HepG2 (cell line): ENCODE measurements at regions not wholly inside any gene's neighbourhood (a gene's known extent, or its start where the extent isn't known, plus 50 kb on each side); places are given as distances from the start of the nearest gene placed in this dataset.

ENCODE experiments used
- ATAC-seq: fragments of 200-7000 bp; cut with Tn5 transposase; 3 replicates; pipeline ENCODE4 v1.9.1; 2020; ENCODE audit warnings: mild to moderate bottlenecking, moderate library complexity
- BruUV-seq: library from RNA; stranded (reverse); fragments of 400-500 nt; replicated peaks from 2 replicates; lab custom pipeline; 2021; lab: Mats Ljungman, UMichigan
- CTCF ChIA-PET: fragments of 300-600 bp; formaldehyde crosslinking; extraction: SDS; loops from one replicate; lab custom pipeline; 2021; ENCODE audit warnings: low total read pairs, inconsistent platforms, low intra/inter-chr PET ratio; lab: Yijun Ruan, JAX
- POLR2A ChIA-PET: fragments of 350-600 bp; sonication (Branson Sonifier 250); formaldehyde crosslinking; loops from one replicate; lab custom pipeline; 2020; ENCODE audit warnings: antibody characterized with exemption, inconsistent platforms; lab: Yijun Ruan, JAX
- DNase-seq: peaks from one replicate; pipeline ENCODE4 v3.0.0-alpha.2; 2015; ENCODE audit warnings: low spot score
- FAIRE-seq: peaks from 3 replicates; lab custom pipeline; 2011; peaks lifted over from hg19 to GRCh38; lab: Jason Lieb, UNC
- H2AFZ ChIP-seq: one replicate; pipeline ENCODE4 v1.6.1; 2011; ENCODE audit warnings: low read length, inconsistent platforms
- H3K27ac ChIP-seq: fragments of 300-600 bp; 3 replicates; pipeline ENCODE4 v1.8.0; 2011; ENCODE audit warnings: mixed run types, mild to moderate bottlenecking, mixed read lengths, low read length, inconsistent platforms; ENCODE audit not compliant: insufficient read depth; ENCODE audit errors: extremely low read length
- H3K27me3 ChIP-seq, 2 experiments: fragments of 200-600 bp in 1 of 2; 2 replicates in 1 of 2; 3 replicates in 1 of 2; pipeline versions ENCODE4 v1.6.0 to v1.8.0; 2011; ENCODE audit warnings: low read length in 2 of 2, mild to moderate bottlenecking in 2 of 2, moderate library complexity in 2 of 2, inconsistent platforms in 1 of 2; ENCODE audit not compliant: insufficient read depth in 2 of 2, control insufficient read depth in 1 of 2
- H3K36me3 ChIP-seq, 2 experiments: fragments of 200-600 bp in 1 of 2; replicated peaks in 1 of 2; 2 replicates in 1 of 2; 3 replicates in 1 of 2; pipeline versions ENCODE4 v1.5.1 to v1.8.0; 2011; ENCODE audit warnings: low read length in 2 of 2, inconsistent platforms in 1 of 2; ENCODE audit not compliant: insufficient read depth in 2 of 2, control insufficient read depth in 1 of 2
- H3K4me1 ChIP-seq: 2 replicates; pipeline ENCODE4 v1.5.1; 2012; ENCODE audit warnings: low read length, inconsistent platforms; ENCODE audit not compliant: insufficient read depth
- H3K4me2 ChIP-seq: 2 replicates; pipeline ENCODE4 v1.6.0; 2011; ENCODE audit warnings: low read depth, low read length, inconsistent platforms
- H3K4me3 ChIP-seq, 3 experiments: fragments of 200-600 bp in 1 of 3; sonication (generic), shearing (Covaris generic) in 1 of 3; replicated peaks in 1 of 3; 2 replicates each; pipeline ENCODE4 v1.5.1; 2011 to 2016; ENCODE audit warnings: low read length in 3 of 3, inconsistent platforms in 2 of 3, low read depth in 2 of 3, mild to moderate bottlenecking in 2 of 3, control low read depth in 1 of 3, mixed read lengths in 1 of 3; ENCODE audit not compliant: insufficient read depth in 1 of 3
- H3K79me2 ChIP-seq: one replicate; pipeline ENCODE4 v1.6.1; 2011; ENCODE audit warnings: low read length, inconsistent platforms; ENCODE audit not compliant: insufficient read depth
- H3K9ac ChIP-seq: 2 replicates; pipeline ENCODE4 v1.6.0; 2011; ENCODE audit warnings: mild to moderate bottlenecking, low read depth, low read length, inconsistent platforms; ENCODE audit not compliant: insufficient read depth
- H3K9me3 ChIP-seq: 2 replicates; pipeline ENCODE4 v1.5.1; 2012; ENCODE audit warnings: mild to moderate bottlenecking, low read length
- H4K20me1 ChIP-seq: 2 replicates; pipeline ENCODE4 v1.6.0; 2011; ENCODE audit warnings: inconsistent platforms, mild to moderate bottlenecking, low read length, moderate library complexity; ENCODE audit not compliant: insufficient read depth
- CREBL2 ChIP-seq: sonication (generic); formaldehyde crosslinking; IDR thresholded peaks from 2 replicates; pipeline ENCODE4 v1.8.1; 2023; ENCODE audit warnings: missing genetic modification reagents, mild to moderate bottlenecking, borderline replicate concordance
- HMGA1 ChIP-seq: sonication (generic); formaldehyde crosslinking; conservative IDR thresholded peaks from 2 replicates; pipeline ENCODE4 v1.4.0; 2020; ENCODE audit warnings: missing genetic modification reagents
- TEAD3 ChIP-seq: optimal IDR thresholded peaks from 2 replicates; pipeline ENCODE3; 2016; ENCODE audit warnings: borderline replicate concordance
- ZFYVE20 ChIP-seq: sonication (generic); formaldehyde crosslinking; IDR thresholded peaks from 2 replicates; pipeline ENCODE4 v1.8.0; 2023; ENCODE audit warnings: low read depth, mild to moderate bottlenecking, moderate library complexity, missing genetic modification reagents, borderline replicate concordance
- ZNF619 ChIP-seq: sonication (generic); formaldehyde crosslinking; IDR thresholded peaks from 2 replicates; pipeline ENCODE4 v1.4.0; 2020; ENCODE audit warnings: mild to moderate bottlenecking, missing genetic modification reagents
- ZZZ3 ChIP-seq: sonication (generic); formaldehyde crosslinking; IDR thresholded peaks from 2 replicates; pipeline ENCODE4 v1.4.0; 2020; ENCODE audit warnings: missing genetic modification reagents, mild to moderate bottlenecking, borderline replicate concordance
- WGBS: methylation state at CpG from one replicate; pipeline ENCODE4 v1.1.6; 2017; ENCODE audit warnings: low lambda C conversion rate; 5-methylcytosine and 5-hydroxymethylcytosine counted together
- in situ Hi-C: cut with HindIII; loops from 2 replicates; pipeline ENCODE4 v1.10.0; 2017; ENCODE audit warnings: low pct_unique_long_range_greater_than_20kb; ENCODE audit not compliant: extremely low pct_ligation_motif_present
- intact Hi-C: fragments of 100-400 bp; cut with micrococcal nuclease; formaldehyde crosslinking; loops from one replicate; pipeline ENCODE4 v1.10.0; 2022; ENCODE audit not compliant: unreplicated experiment
- TF ChIP-seq, protein P1 (sequence below): IDR thresholded peaks from 2 replicates; pipeline ENCODE4 v1.4.0; 2020; ENCODE audit warnings: mild to moderate bottlenecking, missing genetic modification reagents

- WGBS: 49% methylated on average over 9 of the region's 9 CpGs
- BruUV-seq: no TSS peak
- Histone ChIP-seq H3K4me3 (no peak overlapping the region), H3K36me3 (no peaks in the 10 kb centered on the region), H4K20me1 (no peaks in the 10 kb centered on the region), H3K9ac (no peak overlapping the region), H3K4me1 (no peaks in the 10 kb centered on the region), H3K27me3 (no peaks in the 10 kb centered on the region), H3K4me2 (no peak overlapping the region), H3K27ac (no peak overlapping the region), H3K9me3 (no peaks in the 10 kb centered on the region), H3K79me2 (no peaks in the 10 kb centered on the region), H2AFZ (no peak overlapping the region)
- no peak for TF ChIP-seq HMGA1
- TF ChIP-seq ZFYVE20 (CRISPR knock-in tag): no peak
- TF ChIP-seq ZZZ3 (CRISPR knock-in tag): no peak
- no peak for TF ChIP-seq ZNF619 (CRISPR knock-in tag)
- TF ChIP-seq, protein P1, sequence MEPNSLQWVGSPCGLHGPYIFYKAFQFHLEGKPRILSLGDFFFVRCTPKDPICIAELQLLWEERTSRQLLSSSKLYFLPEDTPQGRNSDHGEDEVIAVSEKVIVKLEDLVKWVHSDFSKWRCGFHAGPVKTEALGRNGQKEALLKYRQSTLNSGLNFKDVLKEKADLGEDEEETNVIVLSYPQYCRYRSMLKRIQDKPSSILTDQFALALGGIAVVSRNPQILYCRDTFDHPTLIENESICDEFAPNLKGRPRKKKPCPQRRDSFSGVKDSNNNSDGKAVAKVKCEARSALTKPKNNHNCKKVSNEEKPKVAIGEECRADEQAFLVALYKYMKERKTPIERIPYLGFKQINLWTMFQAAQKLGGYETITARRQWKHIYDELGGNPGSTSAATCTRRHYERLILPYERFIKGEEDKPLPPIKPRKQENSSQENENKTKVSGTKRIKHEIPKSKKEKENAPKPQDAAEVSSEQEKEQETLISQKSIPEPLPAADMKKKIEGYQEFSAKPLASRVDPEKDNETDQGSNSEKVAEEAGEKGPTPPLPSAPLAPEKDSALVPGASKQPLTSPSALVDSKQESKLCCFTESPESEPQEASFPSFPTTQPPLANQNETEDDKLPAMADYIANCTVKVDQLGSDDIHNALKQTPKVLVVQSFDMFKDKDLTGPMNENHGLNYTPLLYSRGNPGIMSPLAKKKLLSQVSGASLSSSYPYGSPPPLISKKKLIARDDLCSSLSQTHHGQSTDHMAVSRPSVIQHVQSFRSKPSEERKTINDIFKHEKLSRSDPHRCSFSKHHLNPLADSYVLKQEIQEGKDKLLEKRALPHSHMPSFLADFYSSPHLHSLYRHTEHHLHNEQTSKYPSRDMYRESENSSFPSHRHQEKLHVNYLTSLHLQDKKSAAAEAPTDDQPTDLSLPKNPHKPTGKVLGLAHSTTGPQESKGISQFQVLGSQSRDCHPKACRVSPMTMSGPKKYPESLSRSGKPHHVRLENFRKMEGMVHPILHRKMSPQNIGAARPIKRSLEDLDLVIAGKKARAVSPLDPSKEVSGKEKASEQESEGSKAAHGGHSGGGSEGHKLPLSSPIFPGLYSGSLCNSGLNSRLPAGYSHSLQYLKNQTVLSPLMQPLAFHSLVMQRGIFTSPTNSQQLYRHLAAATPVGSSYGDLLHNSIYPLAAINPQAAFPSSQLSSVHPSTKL (CRISPR knock-in tag): no peak
- TF ChIP-seq CREBL2 (CRISPR knock-in tag): no peak
- TF ChIP-seq TEAD3 (CRISPR knock-in tag): no peak
- no peak for DNase-seq
- intact Hi-C loops: no loop called here
- ATAC-seq: no peak
- ChIA-PET POLR2A (no interaction called here), CTCF (no interaction called here)
- in situ Hi-C loops: no loop called here
- FAIRE-seq: no peak
These were observed 97.2 kb downstream of the KDR start for GRCh38 chr4:55028196-55028595.
